ENCODE measurements at regions not wholly inside any gene's neighbourhood (a gene's known extent, or its start where the extent isn't known, plus 50 kb on each side); places are given as distances from the start of the nearest gene placed in this dataset.

- TF ChIP-seq CTCF (IDR thresholded peaks at IDR 0.05): no peak
- no peaks in the 10 kb centered on the region for H3K4me1 ChIP-seq
- no peak overlapping the region for H3K27ac ChIP-seq
- no peak for DNase-seq
- no peaks in the 10 kb centered on the region for H3K27me3 ChIP-seq
- no peak for ATAC-seq
- FAIRE-seq: no peak
- intact Hi-C loops (cut with DNase I): no loop called here
- H3K9me3 ChIP-seq: no peaks in the 10 kb centered on the region
- no peaks in the 10 kb centered on the region for H3K36me3 ChIP-seq
- H3K4me3 ChIP-seq: no peak overlapping the region
- WGBS, 2 donors: 47 to 49% methylated on average over 1 of the region's 1 CpG
These were observed 76.0 kb upstream of the PCSK2 start for GRCh38 chr20:17150858-17151257.

- Histone ChIP-seq H3K4me1 (no peaks in the 10 kb centered on the region), H3K27ac (no peak overlapping the region), H3K27me3 (no peaks in the 10 kb centered on the region), H3K9me3 (no peaks in the 10 kb centered on the region), H3K36me3 (no peaks in the 10 kb centered on the region), H3K4me3 (no peak overlapping the region)
- WGBS, 2 donors: 56 to 63% methylated on average over 6 of the region's 6 CpGs
- FAIRE-seq: no peak
- DNase-seq: no peak
- ATAC-seq: no peak
- intact Hi-C loops (cut with DNase I): no loop called here
- no peak for TF ChIP-seq CTCF (IDR thresholded peaks at IDR 0.05)
These were observed 71.4 kb upstream of the PCSK2 start for GRCh38 chr20:17155401-17155800.

- FAIRE-seq (no peak), DNase-seq (no peak), ATAC-seq (no peak)
- no peaks in the 10 kb centered on the region for H3K9me3 ChIP-seq
- H3K4me3 ChIP-seq: no peak overlapping the region
- no peaks in the 10 kb centered on the region for H3K36me3 ChIP-seq
- intact Hi-C loops (cut with DNase I): no loop called here
- no peak overlapping the region for H3K27ac ChIP-seq
- no peaks in the 10 kb centered on the region for H3K27me3 ChIP-seq
- no peak for TF ChIP-seq CTCF (IDR thresholded peaks at IDR 0.05)
- WGBS, 2 donors: 67 to 68% methylated on average over 2 of the region's 2 CpGs
- no peaks in the 10 kb centered on the region for H3K4me1 ChIP-seq
These were observed 68.1 kb upstream of the PCSK2 start for GRCh38 chr20:17158701-17159100.

GRCh38 chr20:17161673-17162481 lies 65.0 kb upstream of the PCSK2 start:
- 51 to 53% methylated on average over 6 of the region's 6 CpGs for WGBS, 2 donors
- TF ChIP-seq CTCF (IDR thresholded peaks at IDR 0.05): no peak
- DNase-seq (no peak), FAIRE-seq (no peak), ATAC-seq (no peak)
- Histone ChIP-seq H3K36me3 (no peaks in the 10 kb centered on the region), H3K4me3 (no peak overlapping the region), H3K9me3 (no peaks in the 10 kb centered on the region), H3K27me3 (no peaks in the 10 kb centered on the region), H3K4me1 (no peaks in the 10 kb centered on the region), H3K27ac (no peak overlapping the region)
- intact Hi-C loops (cut with DNase I): no loop called here

- Histone ChIP-seq H3K36me3 (no peaks in the 10 kb centered on the region), H3K27ac (no peak overlapping the region), H3K4me3 (no peak overlapping the region), H3K9me3 (no peaks in the 10 kb centered on the region), H3K27me3 (no peaks in the 10 kb centered on the region), H3K4me1 (no peaks in the 10 kb centered on the region)
- FAIRE-seq (no peak), ATAC-seq (no peak), DNase-seq (no peak)
- TF ChIP-seq CTCF (IDR thresholded peaks at IDR 0.05): no peak
- WGBS, 2 donors: 75 to 85% methylated on average over 4 of the region's 4 CpGs
- intact Hi-C loops (cut with DNase I): no loop called here
These were observed 58.7 kb upstream of the PCSK2 start for GRCh38 chr20:17168026-17168612.

Data from pancreas (tissue), 10 donors.